K562 (cell line): ENCODE measurements at regions not wholly inside any gene's neighbourhood (a gene's known extent, or its start where the extent isn't known, plus 50 kb on each side); places are given as distances from the start of the nearest gene placed in this dataset.

Source experiments
- ATAC-seq: fragments of 200-7000 bp; cut with Tn5 transposase; 3 replicates; pipeline ENCODE4 v1.9.1; 2020; ENCODE audit warnings: moderate library complexity
- BruUV-seq: library from RNA; stranded (reverse); fragments of 400-500 nt; replicated peaks from 2 replicates; lab custom pipeline; 2021; lab: Mats Ljungman, UMichigan
- CTCF ChIA-PET: fragments of 300-600 bp; formaldehyde crosslinking; extraction: SDS; loops from one replicate; lab custom pipeline; 2021; ENCODE audit warnings: low intra/inter-chr PET ratio; lab: Yijun Ruan, JAX
- POLR2A ChIA-PET: fragments of 300-600, 350-650 bp; sonication (Branson Sonifier 250); formaldehyde crosslinking; extraction: SDS; loops from one replicate; lab custom pipeline; 2021; ENCODE audit warnings: antibody characterized with exemption, inconsistent platforms; lab: Yijun Ruan, JAX
- DNase-seq, 4 experiments: peaks; one replicate each; pipeline versions ENCODE4 v3.0.0 to v3.0.0-alpha.2; 2011 to 2018; ENCODE audit warnings: low spot score in 3 of 4, mixed read lengths in 3 of 4; ENCODE audit errors: extremely low read depth in 1 of 4
- FAIRE-seq: peaks from 2 replicates; lab custom pipeline; 2011; peaks lifted over from hg19 to GRCh38; lab: Jason Lieb, UNC
- H2AFZ ChIP-seq: 2 replicates; pipeline ENCODE4 v1.6.0; 2011; ENCODE audit warnings: low read depth, low read length, control low read depth, inconsistent platforms
- H3K27ac ChIP-seq: fragments of 200-600 bp; 3 replicates; pipeline ENCODE4 v1.8.0; 2011; ENCODE audit warnings: low read depth, mild to moderate bottlenecking, control low read depth, inconsistent platforms, low read length, moderate library complexity, mixed read lengths; ENCODE audit errors: extremely low read depth
- H3K27me3 ChIP-seq, 2 experiments: fragments of 300-600 bp in 1 of 2; 2 replicates in 1 of 2; 3 replicates in 1 of 2; pipeline versions ENCODE4 v1.6.0 to v1.8.0; 2011; ENCODE audit warnings: inconsistent platforms in 2 of 2, low read length in 2 of 2, mild to moderate bottlenecking in 1 of 2, mixed read lengths in 1 of 2, moderate library complexity in 1 of 2; ENCODE audit not compliant: control insufficient read depth in 2 of 2, insufficient read depth in 2 of 2
- H3K36me3 ChIP-seq: fragments of 300-600 bp; 3 replicates; pipeline ENCODE4 v1.8.0; 2011; ENCODE audit warnings: mild to moderate bottlenecking, low read length, inconsistent platforms; ENCODE audit not compliant: control insufficient read depth, insufficient read depth
- H3K4me1 ChIP-seq, 2 experiments: fragments of 200-600 bp in 1 of 2; replicated peaks in 1 of 2; 2 replicates in 1 of 2; 3 replicates in 1 of 2; pipeline versions ENCODE4 v1.5.1 to v1.8.0; 2011; ENCODE audit warnings: inconsistent platforms in 2 of 2, low read length in 2 of 2, mild to moderate bottlenecking in 1 of 2, mixed read lengths in 1 of 2, moderate library complexity in 1 of 2; ENCODE audit not compliant: control insufficient read depth in 2 of 2, insufficient read depth in 2 of 2
- H3K4me2 ChIP-seq: 2 replicates; pipeline ENCODE4 v1.6.1; 2011; ENCODE audit warnings: low read length, control low read depth, inconsistent platforms, mixed read lengths; ENCODE audit not compliant: insufficient read depth
- H3K4me3 ChIP-seq: fragments of 200-600 bp; sonication (generic), shearing (Covaris generic); 2 replicates; pipeline ENCODE4 v1.5.1; 2016; ENCODE audit warnings: control low read depth, inconsistent platforms
- H3K79me2 ChIP-seq: fragments of 200-600 bp; 3 replicates; pipeline ENCODE4 v1.8.0; 2011; ENCODE audit warnings: low read length, inconsistent platforms; ENCODE audit not compliant: control insufficient read depth, insufficient read depth
- H3K9ac ChIP-seq, 2 experiments: 2 replicates each; pipeline versions ENCODE4 v1.6.0 to v1.6.1; 2011; ENCODE audit warnings: low read depth in 2 of 2, low read length in 2 of 2, control low read depth in 1 of 2, inconsistent platforms in 1 of 2, mild to moderate bottlenecking in 1 of 2, mixed read lengths in 1 of 2; ENCODE audit not compliant: insufficient read depth in 1 of 2
- H3K9me1 ChIP-seq: one replicate; pipeline ENCODE4 v1.6.0; 2011; ENCODE audit warnings: inconsistent platforms, mild to moderate bottlenecking, low read length, moderate library complexity; ENCODE audit not compliant: control insufficient read depth, insufficient read depth
- H3K9me3 ChIP-seq: replicated peaks from 2 replicates; pipeline ENCODE4 v1.5.1; 2011; ENCODE audit warnings: low read depth, low read length, inconsistent platforms; ENCODE audit not compliant: control insufficient read depth, insufficient read depth
- H4K20me1 ChIP-seq: replicated peaks from 2 replicates; pipeline ENCODE4 v1.6.1; 2011; ENCODE audit warnings: low read length, inconsistent platforms, mixed read lengths; ENCODE audit not compliant: control insufficient read depth, insufficient read depth
- JUN ChIP-seq, 2 experiments: sonication (generic) in 1 of 2; formaldehyde crosslinking in 1 of 2; IDR thresholded peaks; 2 replicates each; pipeline versions ENCODE4 v1.6.1 to v1.8.0; 2012 to 2022; ENCODE audit warnings: borderline replicate concordance in 2 of 2, mild to moderate bottlenecking in 2 of 2, improper control_type of control experiment in 1 of 2, low read depth in 1 of 2, low read length in 1 of 2, missing genetic modification reagents in 1 of 2
- MTA3 ChIP-seq: fragments of 450-650 bp; formaldehyde crosslinking; IDR thresholded peaks from 2 replicates; pipeline ENCODE4 v1.6.1; 2017; ENCODE audit warnings: mild to moderate bottlenecking, borderline replicate concordance
- MXD1 ChIP-seq: fragments of 250-450 bp; sonication (Bioruptor Pico); IDR thresholded peaks from 2 replicates; pipeline ENCODE4 v1.8.0; 2021; ENCODE audit warnings: borderline replicate concordance, mild to moderate bottlenecking, moderate library complexity; ENCODE audit not compliant: poor library complexity, severe bottlenecking
- PTBP1 ChIP-seq: fragments of 200-400 bp; formaldehyde crosslinking; IDR thresholded peaks from 2 replicates; pipeline ENCODE4 v1.6.1; 2017; ENCODE audit warnings: low read depth, low read length
- RBFOX2 ChIP-seq: fragments of 200-400 bp; formaldehyde crosslinking; IDR thresholded peaks from 2 replicates; pipeline ENCODE4 v1.6.1; 2017; ENCODE audit warnings: low read depth, mild to moderate bottlenecking, low read length, moderate library complexity
- ZBTB49 ChIP-seq: sonication (generic); formaldehyde crosslinking; IDR thresholded peaks from 2 replicates; pipeline ENCODE4 v1.8.0; 2022; ENCODE audit warnings: missing genetic modification reagents, mild to moderate bottlenecking, borderline replicate concordance
- ZNF695 ChIP-seq: fragments of 450-650 bp; formaldehyde crosslinking; IDR thresholded peaks from 2 replicates; pipeline ENCODE4 v1.4.0; 2020; ENCODE audit warnings: mild to moderate bottlenecking, moderate library complexity
- WGBS: fragments of 100-300 bp; shearing (Covaris generic); methylation state at CpG from one replicate; pipeline ENCODE4 v1.1.6; 2016; ENCODE audit warnings: low coverage, mixed read lengths; ENCODE audit not compliant: insufficient coverage; ENCODE audit errors: missing lambda C conversion rate; 5-methylcytosine and 5-hydroxymethylcytosine counted together
- in situ Hi-C: fragments of 300-500 bp; cut with MboI; formaldehyde crosslinking; loops from 4 replicates; pipeline ENCODE4 v1.15.0; 2018; ENCODE audit warnings: inconsistent platforms, mixed read lengths
- intact Hi-C: fragments of 100-400 bp; cut with micrococcal nuclease; formaldehyde crosslinking; loops from 2 replicates; pipeline ENCODE4 v1.14.2; 2022
- TF ChIP-seq, protein P1 (sequence below): fragments of 250-450 bp; sonication (Bioruptor Pico); IDR thresholded peaks from 2 replicates; pipeline ENCODE4 v1.5.0; 2022; ENCODE audit warnings: mild to moderate bottlenecking

DNA sequence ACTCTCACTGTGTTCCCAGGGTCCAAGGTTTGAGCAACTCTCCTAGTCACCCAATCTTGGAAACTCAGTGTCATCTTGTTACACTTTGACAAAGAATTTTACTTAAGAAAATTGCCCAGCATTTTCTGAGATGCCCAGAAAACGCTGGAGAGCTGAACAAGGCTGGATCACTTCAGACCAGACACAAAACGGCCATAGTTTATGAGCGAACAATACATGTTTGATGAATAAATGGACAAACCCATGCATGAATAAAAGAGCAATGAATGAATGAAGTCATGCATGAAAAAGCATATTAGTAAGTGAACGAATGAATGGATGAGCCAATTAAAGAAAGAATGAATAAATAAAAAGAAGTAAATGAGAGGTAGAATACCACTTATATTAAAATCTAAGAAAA lies 103.8 kb downstream of the MATN1 start:
- intact Hi-C loops, result no loop called here

More for the DNA sequence above, 103.8 kb downstream of the MATN1 start:
- H3K9ac ChIP-seq, result no peak overlapping the region
- no peak for TF ChIP-seq JUN (IDR thresholded peaks at IDR 0.05; ENCODE audit: borderline replicate concordance, low read depth, low read length)
- no peak for TF ChIP-seq JUN (CRISPR knock-in tag; IDR thresholded peaks at IDR 0.05; ENCODE audit: borderline replicate concordance)
- no peak for TF ChIP-seq MTA3
- TF ChIP-seq MXD1 (CRISPR knock-in tag), result no peak
- TF ChIP-seq PTBP1, result no peak
- TF ChIP-seq RBFOX2, result no peak
- no peak for TF ChIP-seq ZNF695
- TF ChIP-seq, protein P1, sequence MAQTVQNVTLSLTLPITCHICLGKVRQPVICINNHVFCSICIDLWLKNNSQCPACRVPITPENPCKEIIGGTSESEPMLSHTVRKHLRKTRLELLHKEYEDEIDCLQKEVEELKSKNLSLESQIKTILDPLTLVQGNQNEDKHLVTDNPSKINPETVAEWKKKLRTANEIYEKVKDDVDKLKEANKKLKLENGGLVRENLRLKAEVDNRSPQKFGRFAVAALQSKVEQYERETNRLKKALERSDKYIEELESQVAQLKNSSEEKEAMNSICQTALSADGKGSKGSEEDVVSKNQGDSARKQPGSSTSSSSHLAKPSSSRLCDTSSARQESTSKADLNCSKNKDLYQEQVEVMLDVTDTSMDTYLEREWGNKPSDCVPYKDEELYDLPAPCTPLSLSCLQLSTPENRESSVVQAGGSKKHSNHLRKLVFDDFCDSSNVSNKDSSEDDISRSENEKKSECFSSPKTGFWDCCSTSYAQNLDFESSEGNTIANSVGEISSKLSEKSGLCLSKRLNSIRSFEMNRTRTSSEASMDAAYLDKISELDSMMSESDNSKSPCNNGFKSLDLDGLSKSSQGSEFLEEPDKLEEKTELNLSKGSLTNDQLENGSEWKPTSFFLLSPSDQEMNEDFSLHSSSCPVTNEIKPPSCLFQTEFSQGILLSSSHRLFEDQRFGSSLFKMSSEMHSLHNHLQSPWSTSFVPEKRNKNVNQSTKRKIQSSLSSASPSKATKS, result no peak
- no peak for TF ChIP-seq ZBTB49 (CRISPR knock-in tag)
- TF ChIP-seq, all 486 proteins: peak for 0
- no TSS peak for BruUV-seq
- no peak overlapping the region for H3K4me2 ChIP-seq
- FAIRE-seq (no peak), ATAC-seq (no peak), DNase-seq (no peak)
- H3K4me3 ChIP-seq, result no peak overlapping the region
- no peaks in the 10 kb centered on the region for H3K36me3 ChIP-seq
- no peaks in the 10 kb centered on the region for H3K9me3 ChIP-seq
- no peaks in the 10 kb centered on the region for H3K4me1 ChIP-seq
- H4K20me1 ChIP-seq, result no peaks in the 10 kb centered on the region; the same call in 1 of the 2 replicates
- no peaks in the 10 kb centered on the region for H3K9me1 ChIP-seq
- H3K79me2 ChIP-seq, result no peaks in the 10 kb centered on the region
- no peak overlapping the region for H3K27ac ChIP-seq
- POLR2A ChIA-PET, result interaction anchor here (0.6 to 1.3 kb wide), 3 partner anchors 9 to 17 kb away, joined by 3 read pairs; no protein-coding TSS in a partner anchor
- peaks cover 9 to 21% of the 10 kb centered on the region in 2 experiments; a peak in 3 of 5 replicates for H3K27me3 ChIP-seq
- WGBS, result 0% methylated on average over 4 of the region's 4 CpGs
- CTCF ChIA-PET, result no interaction called here
- no peak overlapping the region for H2AFZ ChIP-seq
- in situ Hi-C loops, result no loop called here
